GM18909 (cell line): ENCODE measurements at regions not wholly inside any gene's neighbourhood (a gene's known extent, or its start where the extent isn't known, plus 50 kb on each side); places are given as distances from the start of the nearest gene placed in this dataset.

Experiments
- ATAC-seq: cut with Tn5 transposase; IDR thresholded peaks from one replicate; pipeline ENCODE4 v1.9.1; 2021; ENCODE audit warnings: mild to moderate bottlenecking; ENCODE audit not compliant: unreplicated experiment, poor library complexity

- ATAC-seq, result no peak
Observed at GRCh38 chr13:48839171-48839570, 136.5 kb upstream of the FNDC3A start.

DNA sequence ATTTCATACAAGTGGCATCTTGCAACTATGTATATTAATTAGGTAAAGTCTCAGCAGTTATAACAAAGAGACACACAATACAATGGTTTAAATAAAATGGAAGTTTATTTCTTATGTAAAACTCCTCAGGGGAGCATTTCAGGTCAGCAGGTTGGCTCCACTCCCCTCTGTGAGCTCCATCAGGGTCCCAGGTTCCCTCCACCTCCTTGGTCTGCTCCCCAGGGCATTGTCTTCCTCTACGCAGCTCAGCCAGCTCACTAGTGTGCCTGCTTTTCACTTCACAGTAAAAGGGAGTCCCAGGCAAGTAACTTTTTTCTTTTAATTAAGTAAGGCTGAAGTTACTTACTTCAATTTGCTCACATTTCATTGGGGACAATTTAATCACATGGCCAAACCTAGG, 135.3 kb upstream of the FNDC3A start:
- ATAC-seq, result no peak

DNA sequence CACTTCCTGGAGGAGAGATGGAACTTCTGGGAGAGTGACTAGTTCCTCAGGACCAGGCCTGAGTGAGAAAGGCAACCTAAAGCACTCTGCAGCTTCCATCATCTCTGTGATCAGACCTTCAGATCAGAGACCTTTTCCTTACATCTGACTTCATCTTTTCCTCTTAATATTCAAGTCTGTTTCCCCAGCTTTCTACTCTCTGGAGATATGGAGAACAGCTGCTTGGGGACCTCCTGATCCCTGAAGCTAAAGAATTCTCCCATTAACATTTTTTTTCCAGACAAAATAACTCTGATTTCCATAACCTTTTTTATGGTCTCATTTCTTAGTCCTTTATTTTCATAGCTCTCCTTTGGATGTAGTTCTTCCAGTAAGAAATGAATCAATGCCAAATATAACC, 133.4 kb upstream of the FNDC3A start:
- no peak for ATAC-seq

DNA sequence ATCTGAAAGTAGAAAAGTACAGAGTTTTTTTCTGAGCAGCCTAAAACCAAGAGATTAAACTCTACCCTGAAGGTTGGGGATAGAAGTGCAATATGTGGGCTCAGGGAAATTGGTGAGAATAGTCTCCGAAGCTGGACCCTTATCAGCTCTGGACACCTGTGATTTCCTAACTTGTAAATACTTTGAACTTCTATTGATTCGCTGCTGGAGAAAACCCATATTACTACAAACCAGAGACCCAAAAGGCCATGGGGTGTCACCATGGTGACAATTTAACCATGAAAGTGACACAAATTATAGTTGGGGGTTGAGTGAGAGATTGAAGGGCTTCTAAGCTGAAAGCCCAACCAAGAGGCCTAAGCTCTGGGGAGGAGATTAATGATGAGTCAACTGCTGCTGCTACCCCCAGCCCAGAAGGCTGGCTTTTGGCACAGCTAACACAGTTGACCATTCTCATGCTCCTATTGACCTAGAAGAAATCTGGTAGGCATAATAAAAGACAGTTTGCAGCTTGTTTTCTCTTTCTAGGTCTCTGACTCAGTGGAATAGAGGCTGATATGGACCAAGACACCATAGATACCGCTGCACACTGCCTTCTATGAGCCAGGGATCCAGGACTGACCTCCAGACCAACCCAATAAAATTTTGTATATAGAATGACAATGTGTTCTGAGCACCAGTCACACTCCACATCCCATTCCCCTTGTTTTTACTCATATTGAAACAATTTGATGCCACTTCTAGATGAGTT, 131.9 kb upstream of the FNDC3A start:
- no peak for ATAC-seq

DNA sequence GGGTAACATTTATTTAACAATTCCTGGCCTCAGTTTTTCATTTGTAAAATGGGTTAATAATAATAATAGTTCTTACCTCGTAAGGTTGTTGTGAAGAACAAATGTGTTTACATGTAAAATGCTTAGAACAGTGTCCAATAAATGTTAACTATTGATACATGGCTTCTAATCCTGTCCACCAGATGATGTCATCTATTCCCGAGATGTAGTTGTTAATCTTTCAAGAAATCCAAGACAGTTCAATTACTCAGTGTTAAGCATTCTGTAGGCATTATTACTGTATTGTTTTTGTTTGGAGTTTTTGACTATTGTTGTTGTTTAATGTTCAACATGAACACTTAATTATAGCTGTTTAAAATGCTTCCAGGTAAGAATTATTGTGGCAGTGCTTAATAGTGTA, 131.0 kb upstream of the FNDC3A start:
- ATAC-seq, result no peak

GRCh38 chr13:48849515-48849914, 126.2 kb upstream of the FNDC3A start:
- no peak for ATAC-seq

- no peak for ATAC-seq
Observed at GRCh38 chr13:48851707-48852106, 124.0 kb upstream of the FNDC3A start.

DNA sequence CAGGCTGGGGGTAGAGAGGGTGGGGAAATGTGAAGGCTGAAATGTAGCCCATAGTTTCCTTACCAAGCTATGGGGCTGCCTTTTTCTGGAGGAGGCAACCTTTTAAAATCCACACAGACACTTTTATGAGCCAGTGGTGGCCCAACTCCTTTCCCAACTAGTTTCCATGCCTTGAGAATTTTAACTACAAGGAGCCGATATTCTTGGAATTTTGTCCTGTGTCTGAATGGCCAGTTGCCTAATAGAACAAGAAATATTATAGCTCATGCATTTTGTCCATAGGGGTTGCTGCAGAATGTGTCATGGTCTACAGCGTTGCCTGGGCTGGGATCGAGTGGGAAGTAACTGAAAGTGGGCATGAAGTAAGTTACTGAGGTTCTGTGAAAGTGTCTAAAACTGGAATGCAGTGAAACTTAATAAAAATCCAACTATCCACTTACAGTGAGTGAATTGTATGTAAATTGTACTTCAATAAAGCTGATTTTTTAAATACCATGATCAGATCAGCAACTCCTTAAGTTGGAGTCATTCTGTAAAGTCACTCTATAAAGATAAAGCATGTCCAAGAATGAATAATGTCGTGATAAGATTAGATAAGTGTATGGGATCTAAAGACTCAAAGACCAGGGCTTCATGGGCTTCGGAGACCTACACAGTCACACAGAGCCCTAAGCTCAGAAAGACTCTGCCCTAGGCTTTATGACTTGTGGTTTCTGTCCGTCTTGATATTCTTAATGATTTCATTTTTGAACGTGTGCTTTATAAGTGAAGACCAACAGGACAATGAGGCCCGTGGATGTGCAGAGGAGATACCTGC, 122.6 kb upstream of the FNDC3A start:
- ATAC-seq, result no peak

- ATAC-seq, result no peak
Observed at GRCh38 chr13:48853728-48854102, 122.0 kb upstream of the FNDC3A start.

- ATAC-seq, result no peak
Observed at GRCh38 chr13:48857576-48857975, 118.1 kb upstream of the FNDC3A start.

- no peak for ATAC-seq
Observed at GRCh38 chr13:48858122-48858902, 117.4 kb upstream of the FNDC3A start.

DNA sequence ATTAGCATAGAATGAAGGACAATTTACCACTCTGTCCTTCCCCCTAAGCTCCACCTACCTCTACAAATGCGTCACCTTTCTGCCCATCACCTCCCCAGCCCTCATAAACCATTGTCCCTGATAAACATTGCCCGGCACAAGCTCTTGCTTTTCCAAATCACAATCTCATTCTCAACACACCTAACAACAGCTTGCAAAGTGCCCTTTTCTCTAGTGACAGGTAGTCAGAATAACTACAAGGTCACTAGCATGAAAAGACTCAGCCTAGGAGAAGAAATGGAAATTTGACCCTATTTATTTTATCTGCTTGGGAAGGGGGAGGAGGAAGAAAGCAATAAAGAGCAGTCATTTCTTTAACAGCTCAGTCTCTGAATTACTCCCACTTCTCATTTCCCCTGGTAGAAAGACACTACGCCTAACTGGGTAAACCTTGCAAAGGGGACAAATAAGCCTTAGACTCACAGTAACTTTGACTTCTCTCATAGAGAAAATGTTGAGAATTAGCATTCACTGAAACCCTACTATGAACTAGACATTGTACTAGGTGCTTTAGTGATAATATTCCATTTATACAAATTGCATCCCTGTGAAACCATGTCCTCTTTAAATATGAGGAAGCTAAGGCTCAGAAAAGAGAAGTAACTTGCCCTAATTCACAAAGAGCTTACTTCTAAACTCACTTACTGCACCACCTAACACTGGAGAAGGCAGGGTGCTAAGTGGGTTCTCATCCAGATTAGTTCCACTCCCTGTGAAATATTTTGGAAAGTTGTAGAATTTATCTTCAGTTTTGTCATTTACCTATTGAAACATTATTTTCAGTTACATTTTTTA, 116.2 kb upstream of the FNDC3A start:
- ATAC-seq, result no peak

DNA sequence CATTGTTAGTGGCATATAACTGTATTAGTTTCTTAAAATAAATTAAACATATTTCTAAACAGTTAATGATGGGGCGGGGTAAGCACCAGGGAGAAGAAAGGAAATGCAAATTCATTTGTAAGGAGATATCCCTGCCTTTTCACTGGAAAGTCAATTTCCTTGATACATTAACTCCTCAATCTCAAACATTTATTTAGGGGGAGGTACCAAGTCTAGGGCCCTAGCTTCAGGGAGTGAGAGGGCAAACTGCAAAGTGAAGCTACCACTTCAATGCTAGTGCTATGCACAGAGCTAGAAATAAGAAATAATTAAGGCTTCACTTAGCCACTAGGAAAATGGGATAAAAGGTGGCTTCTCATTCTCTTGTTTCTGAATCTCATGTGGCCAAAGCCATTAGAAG, 115.3 kb upstream of the FNDC3A start:
- ATAC-seq, result no peak

DNA sequence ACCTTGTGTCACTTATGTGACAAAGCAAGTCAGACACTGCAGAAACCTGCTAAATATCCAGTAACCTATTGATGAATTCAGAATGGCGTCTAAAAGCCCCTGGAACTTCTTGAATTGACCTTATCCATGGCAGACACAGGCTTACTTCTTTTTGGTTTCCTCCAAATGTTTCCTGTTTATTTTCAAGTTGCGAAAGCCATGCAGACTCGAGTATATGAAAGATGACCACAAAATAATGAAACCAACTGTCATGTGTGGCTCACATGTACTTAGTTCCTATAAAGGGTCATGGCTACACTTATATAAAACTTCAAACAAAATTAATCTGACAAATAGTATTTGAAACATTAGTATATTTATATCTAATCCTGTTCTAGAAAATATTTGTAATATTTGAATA, 113.1 kb upstream of the FNDC3A start:
- ATAC-seq, result no peak

DNA sequence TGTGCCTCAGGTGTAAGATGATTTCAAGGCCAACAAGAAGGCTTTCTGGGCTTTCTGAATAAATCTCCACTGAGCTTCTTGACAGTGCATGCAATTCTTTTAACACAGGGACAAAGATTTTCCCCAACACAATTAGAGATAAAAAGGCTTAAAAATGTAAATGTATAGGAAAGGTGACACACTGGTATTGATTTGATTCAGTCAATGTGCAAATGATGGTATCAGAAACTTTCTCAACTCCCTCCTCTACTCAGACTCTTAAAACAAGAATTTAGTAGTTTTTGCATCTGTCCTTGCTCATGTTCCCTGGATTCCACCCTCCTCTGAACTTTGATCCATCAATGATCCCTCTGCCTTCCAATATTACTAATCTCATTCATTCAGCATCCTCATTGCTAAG, 111.6 kb upstream of the FNDC3A start:
- no peak for ATAC-seq

DNA sequence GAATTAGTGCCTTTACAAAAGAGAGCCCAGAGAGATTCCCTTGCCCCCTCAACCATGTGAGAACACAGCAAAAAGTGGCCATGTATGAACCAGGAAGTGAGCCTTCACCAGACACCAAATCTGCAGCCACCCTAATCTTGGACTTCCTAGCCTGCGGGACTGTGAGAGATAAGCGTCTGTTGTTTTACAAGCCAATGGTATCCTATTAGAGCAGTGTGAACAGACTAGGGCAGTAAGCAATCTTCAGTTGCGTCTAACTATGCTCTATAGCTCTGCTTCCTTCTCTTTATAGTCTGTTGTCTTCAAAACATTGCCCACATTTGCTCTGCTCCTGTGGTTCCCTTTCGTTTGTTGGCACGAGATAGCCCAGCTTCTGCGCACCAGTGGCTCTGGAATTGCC, 109.5 kb upstream of the FNDC3A start:
- ATAC-seq, result no peak

DNA sequence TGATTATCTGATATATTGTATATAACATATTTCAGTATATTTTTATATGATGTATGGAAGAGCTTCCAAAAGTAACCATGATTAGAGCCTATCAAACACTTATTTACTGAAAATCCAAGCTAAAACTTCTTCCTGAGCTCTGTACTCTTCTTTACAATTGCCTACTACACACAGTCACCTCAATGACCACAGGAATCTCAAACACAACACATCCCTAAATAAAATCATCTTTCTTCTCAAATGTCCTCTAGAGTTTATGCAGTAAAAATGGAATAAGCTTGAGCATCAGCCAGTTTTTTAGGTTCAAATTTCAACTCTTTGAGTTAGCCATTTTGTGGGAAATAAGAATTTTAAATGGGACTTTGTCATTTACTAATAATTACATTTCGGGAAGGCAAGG, 102.6 kb upstream of the FNDC3A start:
- ATAC-seq, result no peak

DNA sequence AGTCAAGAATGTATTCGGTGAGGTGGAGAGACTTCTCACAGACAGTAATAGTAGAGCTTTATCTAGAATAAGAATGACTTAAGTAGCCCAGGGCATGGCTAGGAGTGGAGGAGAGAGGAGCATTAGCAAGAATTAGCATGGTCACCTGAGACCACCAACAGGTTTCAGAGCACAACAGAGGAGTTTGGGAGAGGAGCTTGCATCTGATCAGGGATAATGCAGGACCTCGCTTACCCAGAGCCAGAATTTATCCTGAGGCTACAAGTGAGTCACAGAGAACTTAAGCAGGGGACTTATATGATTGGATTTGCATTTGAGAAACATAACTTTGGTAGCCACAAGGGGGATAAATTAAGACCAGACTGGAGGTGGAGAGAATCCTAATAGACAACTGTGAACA, 102.1 kb upstream of the FNDC3A start:
- ATAC-seq, result no peak

- no peak for ATAC-seq
Observed at GRCh38 chr13:48874165-48874564, 101.5 kb upstream of the FNDC3A start.

- ATAC-seq, result no peak
Observed at GRCh38 chr13:48875047-48875446, 100.7 kb upstream of the FNDC3A start.
